Pancreas (tissue), 10 donors: ENCODE measurements at regions not wholly inside any gene's neighbourhood (a gene's known extent, or its start where the extent isn't known, plus 50 kb on each side); places are given as distances from the start of the nearest gene placed in this dataset.

Experiments used
- ATAC-seq, 4 donors: fragments of 200-7000 bp; cut with Tn5 transposase; one replicate each; pipeline versions ENCODE4 v1.8.0 to v1.9.1; 2020; ENCODE audit warnings: mild to moderate bottlenecking in 4 of 4, moderate library complexity in 4 of 4
- DNase-seq, 6 donors: peaks; one replicate each; pipeline ENCODE4 v3.0.0-alpha.2; 2020
- FAIRE-seq: peaks from 2 replicates; lab custom pipeline; 2012; peaks lifted over from hg19 to GRCh38; lab: Jason Lieb, UNC
- H3K27ac ChIP-seq, 4 donors: fragments of 200-600 bp; sonication (generic); 1 replicate in 3 of 4; 2 replicates in 1 of 4; pipeline versions ENCODE4 v1.5.0 to v1.8.0; 2020
- H3K27me3 ChIP-seq, 4 donors: fragments of 200-600 bp; one replicate each; pipeline ENCODE4 v1.8.0; 2021
- H3K36me3 ChIP-seq, 3 donors: fragments of 200-600 bp; sonication (generic) in 1 of 3; one replicate each; pipeline versions ENCODE4 v1.5.0 to v1.8.0; 2020 to 2021
- H3K4me1 ChIP-seq, 3 donors: fragments of 200-600 bp; one replicate each; pipeline ENCODE4 v1.8.0; 2021
- H3K4me3 ChIP-seq, 4 donors: fragments of 200-600 bp; sonication (generic) in 2 of 4; one replicate each; pipeline versions ENCODE4 v1.5.0 to v1.8.0; 2020 to 2021
- H3K9me3 ChIP-seq, 4 donors: fragments of 200-600 bp; one replicate each; pipeline ENCODE4 v1.8.0; 2021
- CTCF ChIP-seq, 4 donors: fragments of 200-600 bp; sonication (generic) in 3 of 4; IDR thresholded peaks; one replicate each; pipeline versions ENCODE4 v1.5.0 to v1.8.0; 2021; ENCODE audit warnings: antibody characterized with exemption in 4 of 4
- WGBS, 2 donors: extraction: QIAGEN DNeasy Blood & Tissue Kit; methylation state at CpG; one replicate each; pipeline ENCODE4 v1.1.7; 2013; 5-methylcytosine and 5-hydroxymethylcytosine counted together
- intact Hi-C, 3 donors: fragments of 100-400 bp; cut with DNase I; formaldehyde crosslinking; loops; one replicate each; pipeline versions ENCODE4 v1.11.1 to v1.14.2; 2022
- donor health status: healthy with polysubstance abuse.
- donor health status: DM: no; HTN: no; CAD: no; lungs with moderate emphysema.
- donor health status: DM: no; HTN: no; CAD: no.
- donor health status: control.
- donor health status: control.
- donor health status: Bipolar disorder and iron deficiency.
- donor health status: DM: yes; HTN: yes; CAD: no.
- donor health status: DM: no; HTN: no; CAD: no.
- donor health status: DM: no; HTN: no; CAD: no.
- donor health status: DM: yes; HTN: yes; CAD: no.

- H3K27ac ChIP-seq, result no peak overlapping the region
- FAIRE-seq (no peak), ATAC-seq (no peak), DNase-seq (no peak)
- no peaks in the 10 kb centered on the region for H3K4me1 ChIP-seq
- H3K27me3 ChIP-seq, result no peaks in the 10 kb centered on the region
- no peaks in the 10 kb centered on the region for H3K9me3 ChIP-seq
- H3K4me3 ChIP-seq, result no peak overlapping the region
- intact Hi-C loops, result no loop called here
- WGBS, 2 donors, result 35% methylated on average over 2 of the region's 2 CpGs; no CpG with 5 or more reads in 1 of the 2 donors
- TF ChIP-seq CTCF (IDR thresholded peaks at IDR 0.05), result no peak
- no peaks in the 10 kb centered on the region for H3K36me3 ChIP-seq
These were observed 256.7 kb upstream of the RBMY1B start for GRCh38 chrY:21254476-21254875.

GRCh38 chrY:21256820-21257219, 254.3 kb upstream of the RBMY1B start:
- H3K36me3 ChIP-seq, result no peaks in the 10 kb centered on the region
- no peak for DNase-seq
- intact Hi-C loops, result no loop called here
- ATAC-seq, result no peak
- no peak for TF ChIP-seq CTCF (IDR thresholded peaks at IDR 0.05)
- no peak overlapping the region for H3K4me3 ChIP-seq
- no peak for FAIRE-seq
- no peak overlapping the region for H3K27ac ChIP-seq
- no peaks in the 10 kb centered on the region for H3K27me3 ChIP-seq
- no peaks in the 10 kb centered on the region for H3K9me3 ChIP-seq
- no peaks in the 10 kb centered on the region for H3K4me1 ChIP-seq

GRCh38 chrY:21259707-21260106, 251.4 kb upstream of the RBMY1B start:
- Histone ChIP-seq H3K27ac (no peak overlapping the region), H3K9me3 (no peaks in the 10 kb centered on the region), H3K27me3 (no peaks in the 10 kb centered on the region), H3K36me3 (no peaks in the 10 kb centered on the region), H3K4me1 (no peaks in the 10 kb centered on the region), H3K4me3 (no peak overlapping the region)
- FAIRE-seq (no peak), ATAC-seq (no peak), DNase-seq (no peak)
- WGBS, 2 donors, result 26% methylated on average over 1 of the region's 1 CpG; no CpG with 5 or more reads in 1 of the 2 donors
- TF ChIP-seq CTCF (IDR thresholded peaks at IDR 0.05), result no peak
- intact Hi-C loops, result no loop called here

GRCh38 chrY:21260325-21260724, 250.8 kb upstream of the RBMY1B start:
- Histone ChIP-seq H3K27me3 (no peaks in the 10 kb centered on the region), H3K9me3 (no peaks in the 10 kb centered on the region), H3K4me1 (no peaks in the 10 kb centered on the region), H3K36me3 (no peaks in the 10 kb centered on the region), H3K4me3 (no peak overlapping the region), H3K27ac (no peak overlapping the region)
- DNase-seq, result no peak
- ATAC-seq, result no peak
- TF ChIP-seq CTCF (IDR thresholded peaks at IDR 0.05), result no peak
- WGBS, 2 donors, result 38% methylated on average over 4 of the region's 4 CpGs; no CpG with 5 or more reads in 1 of the 2 donors
- intact Hi-C loops, result no loop called here
- FAIRE-seq, result no peak

GRCh38 chrY:21261158-21261557, 250.0 kb upstream of the RBMY1B start:
- Histone ChIP-seq H3K9me3 (no peaks in the 10 kb centered on the region), H3K27me3 (no peaks in the 10 kb centered on the region), H3K4me1 (no peaks in the 10 kb centered on the region), H3K4me3 (no peak overlapping the region), H3K27ac (no peak overlapping the region), H3K36me3 (no peaks in the 10 kb centered on the region)
- 50% methylated on average over 4 of the region's 4 CpGs; no CpG with 5 or more reads in 1 of the 2 donors for WGBS, 2 donors
- no peak for DNase-seq
- no peak for FAIRE-seq
- intact Hi-C loops, result no loop called here
- no peak for TF ChIP-seq CTCF (IDR thresholded peaks at IDR 0.05)
- no peak for ATAC-seq
